DOHH2 (cell line): ENCODE measurements at regions not wholly inside any gene's neighbourhood (a gene's known extent, or its start where the extent isn't known, plus 50 kb on each side); places are given as distances from the start of the nearest gene placed in this dataset.

Source experiments
- EZH2phosphoT487 ChIP-seq: fragments of 200-600 bp; sonication (generic); IDR thresholded peaks from 2 replicates; pipeline ENCODE4 v1.6.1; 2017; ENCODE audit warnings: borderline replicate concordance, mild to moderate bottlenecking, antibody characterized with exemption, low read length, moderate library complexity, mixed read lengths
- TF ChIP-seq, protein P1 (sequence below): fragments of 200-600 bp; sonication (generic); IDR thresholded peaks from one replicate; pipeline ENCODE4 v1.5.1; 2014; ENCODE audit warnings: antibody characterized with exemption, mild to moderate bottlenecking, low read depth, low read length; ENCODE audit not compliant: poor library complexity, severe bottlenecking

DNA sequence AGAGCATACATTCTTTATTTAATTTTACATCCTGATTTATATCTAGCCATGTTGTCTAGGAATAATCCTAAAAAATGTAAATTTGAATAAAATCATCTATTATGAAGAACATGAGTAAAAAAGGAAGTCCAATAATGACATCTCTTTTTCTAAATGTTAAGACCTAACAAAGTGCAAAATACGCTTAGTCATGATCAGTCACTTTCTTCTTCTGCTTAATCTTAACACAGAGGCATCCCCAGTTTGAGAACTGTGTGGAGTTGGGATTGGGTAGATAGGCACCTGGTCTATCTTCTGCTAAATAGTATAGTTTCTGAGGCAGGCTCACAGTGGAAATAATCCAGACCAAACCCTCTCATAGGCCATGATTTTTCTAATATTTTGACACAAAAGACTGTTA is 311.7 kb upstream of the LRRC7 start:
- TF ChIP-seq, protein P1, sequence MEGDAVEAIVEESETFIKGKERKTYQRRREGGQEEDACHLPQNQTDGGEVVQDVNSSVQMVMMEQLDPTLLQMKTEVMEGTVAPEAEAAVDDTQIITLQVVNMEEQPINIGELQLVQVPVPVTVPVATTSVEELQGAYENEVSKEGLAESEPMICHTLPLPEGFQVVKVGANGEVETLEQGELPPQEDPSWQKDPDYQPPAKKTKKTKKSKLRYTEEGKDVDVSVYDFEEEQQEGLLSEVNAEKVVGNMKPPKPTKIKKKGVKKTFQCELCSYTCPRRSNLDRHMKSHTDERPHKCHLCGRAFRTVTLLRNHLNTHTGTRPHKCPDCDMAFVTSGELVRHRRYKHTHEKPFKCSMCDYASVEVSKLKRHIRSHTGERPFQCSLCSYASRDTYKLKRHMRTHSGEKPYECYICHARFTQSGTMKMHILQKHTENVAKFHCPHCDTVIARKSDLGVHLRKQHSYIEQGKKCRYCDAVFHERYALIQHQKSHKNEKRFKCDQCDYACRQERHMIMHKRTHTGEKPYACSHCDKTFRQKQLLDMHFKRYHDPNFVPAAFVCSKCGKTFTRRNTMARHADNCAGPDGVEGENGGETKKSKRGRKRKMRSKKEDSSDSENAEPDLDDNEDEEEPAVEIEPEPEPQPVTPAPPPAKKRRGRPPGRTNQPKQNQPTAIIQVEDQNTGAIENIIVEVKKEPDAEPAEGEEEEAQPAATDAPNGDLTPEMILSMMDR: no peak
- no peak for TF ChIP-seq EZH2phosphoT487
